T-helper 1 cell (primary cell): ENCODE measurements at regions not wholly inside any gene's neighbourhood (a gene's known extent, or its start where the extent isn't known, plus 50 kb on each side); places are given as distances from the start of the nearest gene placed in this dataset.

Experiments
- DNase-seq, 5 donors: peaks; one replicate each; pipeline ENCODE4 v3.0.0-alpha.2; 2012 to 2020

- no peak for DNase-seq
Measured at GRCh38 chr1:14106679-14107313, 406.8 kb downstream of the PRDM2 start.

- no peak for DNase-seq
Measured at GRCh38 chr1:14108356-14109275, 408.6 kb downstream of the PRDM2 start.

- DNase-seq, result no peak
Measured at GRCh38 chr1:14109276-14109635, 409.3 kb downstream of the PRDM2 start.

GRCh38 chr1:14110040-14110439 is 410.1 kb downstream of the PRDM2 start:
- DNase-seq, result no peak

DNA sequence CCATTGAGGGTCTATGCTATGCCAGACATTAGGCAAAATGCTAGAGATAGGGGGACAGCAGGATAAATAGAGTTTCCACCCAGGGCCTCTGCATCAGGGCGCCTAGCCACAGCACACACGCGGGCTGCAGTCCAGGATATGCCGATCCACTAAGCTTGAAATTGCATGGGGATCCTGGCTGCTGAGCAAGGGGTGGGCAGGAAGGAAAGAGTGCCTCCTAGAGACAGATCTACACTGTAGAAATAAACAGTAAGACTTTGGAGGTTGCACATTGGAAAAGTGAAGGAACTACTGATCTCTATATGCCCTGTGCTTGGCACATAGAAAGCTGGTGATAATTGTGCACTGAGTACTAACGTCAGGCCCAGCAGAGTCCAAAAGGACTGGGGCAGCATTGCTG is 411.1 kb downstream of the PRDM2 start:
- no peak for DNase-seq

DNA sequence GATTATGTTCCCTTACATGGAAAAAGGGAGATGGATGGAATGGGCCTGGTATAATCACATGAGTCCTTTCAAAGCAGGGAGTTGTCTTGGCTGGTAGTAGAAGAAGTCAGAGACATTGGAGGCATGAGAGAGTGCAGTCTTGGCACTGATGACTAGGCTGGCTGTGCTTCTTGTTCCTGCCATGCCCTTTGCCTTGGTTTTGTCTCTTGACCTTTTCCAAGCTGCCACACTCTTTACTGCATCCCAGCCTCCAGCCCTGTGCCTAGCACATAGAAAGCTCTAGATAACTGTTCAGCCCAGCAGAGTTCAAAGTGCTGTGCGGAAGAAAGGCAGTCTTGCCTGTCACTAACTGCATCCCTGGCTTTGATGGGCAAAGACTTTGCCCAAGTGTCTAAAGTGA is 412.6 kb downstream of the PRDM2 start:
- no peak for DNase-seq

DNA sequence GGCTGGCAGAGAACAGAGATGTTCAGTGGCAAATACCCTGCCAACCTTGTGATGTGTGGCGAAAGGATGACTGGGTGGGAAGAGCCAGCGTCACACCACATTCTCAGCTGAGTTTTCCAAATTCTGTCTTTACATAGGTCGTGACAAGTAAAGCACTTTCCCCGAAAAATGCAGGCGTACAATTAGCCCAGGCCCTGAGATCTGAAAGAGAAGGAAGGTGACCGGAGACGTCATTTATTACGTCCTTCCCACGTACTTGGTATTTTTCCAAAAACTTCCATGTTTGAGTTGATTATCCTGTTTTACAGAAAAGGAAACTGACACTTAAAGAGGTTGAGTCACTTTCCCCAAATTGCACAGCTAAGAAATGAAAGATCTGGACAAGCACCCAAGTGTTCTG is 413.3 kb downstream of the PRDM2 start:
- DNase-seq, result no peak

GRCh38 chr1:14113841-14114567 is 414.0 kb downstream of the PRDM2 start:
- DNase-seq, result no peak

GRCh38 chr1:14115976-14116375 is 416.0 kb downstream of the PRDM2 start:
- no peak for DNase-seq

GRCh38 chr1:14117700-14118099 is 417.7 kb downstream of the PRDM2 start:
- no peak for DNase-seq

- no peak for DNase-seq
Measured at GRCh38 chr1:14118691-14119485, 418.9 kb downstream of the PRDM2 start.

DNA sequence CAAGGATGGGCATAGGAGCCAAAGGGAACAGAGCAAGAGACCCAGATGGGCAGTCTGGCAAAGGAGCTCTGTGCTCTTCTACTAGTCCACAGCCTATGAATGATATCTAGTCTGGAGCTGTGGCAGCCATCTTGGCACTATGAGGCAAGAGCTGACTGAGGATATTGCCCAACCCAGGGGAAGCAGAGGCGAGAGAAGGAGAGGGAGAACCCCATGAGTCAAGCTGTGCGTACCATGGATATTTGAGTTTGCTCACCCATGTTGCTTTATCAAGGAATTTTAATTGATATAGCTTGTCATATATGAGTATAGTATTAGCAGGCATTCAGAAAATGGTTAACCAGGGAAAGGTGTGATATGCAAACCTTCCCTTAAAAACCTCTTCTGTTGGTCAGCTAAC is 420.9 kb downstream of the PRDM2 start:
- DNase-seq, result no peak

- DNase-seq, result no peak
Measured at GRCh38 chr1:14128096-14128495, 428.1 kb downstream of the PRDM2 start.

- no peak for DNase-seq
Measured at GRCh38 chr1:14129009-14129408, 429.0 kb downstream of the PRDM2 start.

GRCh38 chr1:14135070-14135469 is 435.1 kb downstream of the PRDM2 start:
- no peak for DNase-seq

GRCh38 chr1:14136152-14136763 is 436.3 kb downstream of the PRDM2 start:
- no peak for DNase-seq

GRCh38 chr1:14136881-14137280 is 436.9 kb downstream of the PRDM2 start:
- no peak for DNase-seq

DNA sequence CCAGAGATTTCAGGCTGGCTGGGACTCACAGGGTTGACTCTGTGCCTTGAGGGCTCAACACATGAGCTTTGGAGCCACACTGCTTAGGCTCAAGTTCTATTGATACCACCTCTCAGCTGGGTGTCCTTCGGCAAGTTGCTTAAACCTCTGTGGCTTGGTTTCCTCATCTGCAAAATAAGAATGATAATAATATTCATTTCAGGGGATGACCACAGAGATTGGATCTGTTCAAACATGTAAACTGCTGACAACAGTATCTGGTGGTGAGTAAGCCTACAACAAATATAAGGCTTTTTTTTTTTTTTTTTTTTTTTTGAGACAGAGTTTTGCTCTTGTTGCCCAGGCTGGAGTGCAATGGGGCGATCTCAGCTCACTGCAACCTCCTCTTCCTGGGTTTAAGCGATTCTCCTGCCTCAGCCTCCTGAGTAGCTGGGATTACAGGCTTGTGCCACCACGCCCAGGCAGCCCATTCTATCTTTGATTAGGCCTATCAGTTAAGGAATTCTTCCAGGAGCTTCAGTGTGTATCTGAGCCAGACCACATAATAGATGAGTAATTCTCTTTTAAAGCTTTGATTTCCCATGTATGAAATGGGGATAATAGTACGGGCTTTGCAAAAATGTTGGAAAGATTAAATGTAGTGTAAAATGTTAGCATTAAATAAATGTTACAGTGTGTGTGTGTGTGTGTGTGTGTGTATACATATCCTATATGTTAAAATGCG is 437.6 kb downstream of the PRDM2 start:
- no peak for DNase-seq

- DNase-seq, result no peak
Measured at GRCh38 chr1:14138135-14138506, 438.1 kb downstream of the PRDM2 start.

DNA sequence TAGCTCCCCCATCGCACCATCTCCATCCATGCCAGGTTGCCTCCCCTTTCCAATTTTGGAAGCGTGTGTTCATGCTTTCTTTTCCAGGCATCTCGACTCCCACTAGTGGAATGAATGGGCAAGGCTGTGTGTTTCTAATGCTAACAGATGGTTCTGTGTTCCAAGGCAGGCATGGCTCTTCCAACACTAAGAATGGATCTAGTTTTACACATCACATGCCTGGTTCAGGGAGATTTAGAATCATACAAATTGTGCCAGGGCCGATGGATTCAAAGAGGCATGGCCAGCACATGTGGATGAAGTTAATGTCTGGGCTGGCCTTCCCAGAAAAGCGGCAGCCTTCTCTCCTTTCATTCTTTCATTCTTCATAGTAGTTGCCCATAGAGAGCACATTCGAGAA is 438.7 kb downstream of the PRDM2 start:
- DNase-seq, result no peak

DNA sequence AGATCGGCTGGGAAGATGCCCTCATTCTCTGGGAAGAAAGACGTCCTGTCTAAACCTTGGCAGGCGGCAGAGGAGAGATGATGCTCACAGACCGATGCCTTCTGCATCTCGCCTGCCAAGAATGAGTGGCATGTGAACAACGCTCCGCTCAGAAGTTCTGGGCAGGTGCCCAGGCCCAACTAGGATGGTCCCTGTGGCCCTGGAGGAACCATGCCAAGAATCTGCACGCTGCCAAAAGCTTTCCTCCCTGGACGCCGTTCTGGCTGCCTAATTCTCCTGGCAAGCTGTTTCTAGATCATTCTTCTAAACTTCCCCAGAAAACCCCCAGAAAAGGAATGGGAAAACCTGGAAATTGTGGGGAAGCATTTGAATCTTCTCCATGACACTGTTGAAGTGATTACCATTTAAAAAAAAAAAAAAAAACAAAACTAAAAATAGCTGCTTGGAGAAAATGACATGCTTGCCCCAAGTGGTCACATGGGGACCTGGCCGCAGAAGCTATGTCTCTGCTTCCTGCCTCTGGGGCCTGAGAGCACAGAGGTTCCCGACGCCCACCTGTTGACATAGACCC is 440.9 kb downstream of the PRDM2 start:
- no peak for DNase-seq
